ENCODE measurements at regions not wholly inside any gene's neighbourhood (a gene's known extent, or its start where the extent isn't known, plus 50 kb on each side); places are given as distances from the start of the nearest gene placed in this dataset.

DNA sequence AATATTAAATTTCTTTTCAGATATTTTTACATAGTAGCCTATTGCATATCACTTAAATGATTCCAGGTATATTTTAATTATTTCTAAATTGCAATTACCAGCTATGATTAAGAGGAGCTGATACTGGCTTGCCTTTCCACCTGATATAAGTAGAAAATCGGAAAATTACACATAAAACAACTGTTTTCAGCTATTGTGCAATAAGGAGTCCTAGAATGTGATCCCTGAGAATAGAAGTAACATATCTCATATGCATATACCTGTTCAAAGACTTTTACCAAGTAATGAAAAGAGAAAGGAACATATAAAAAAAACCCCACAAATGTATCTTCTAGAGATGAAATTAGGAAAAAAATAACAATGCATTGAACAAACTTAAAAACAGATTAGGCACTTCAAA lies 1354.6 kb upstream of the PCDH9 start:
- TF ChIP-seq POLR2A (IDR thresholded peaks at IDR 0.05; ENCODE audit: extremely low read depth, insufficient read length) = no peak
- TF ChIP-seq, protein P1, sequence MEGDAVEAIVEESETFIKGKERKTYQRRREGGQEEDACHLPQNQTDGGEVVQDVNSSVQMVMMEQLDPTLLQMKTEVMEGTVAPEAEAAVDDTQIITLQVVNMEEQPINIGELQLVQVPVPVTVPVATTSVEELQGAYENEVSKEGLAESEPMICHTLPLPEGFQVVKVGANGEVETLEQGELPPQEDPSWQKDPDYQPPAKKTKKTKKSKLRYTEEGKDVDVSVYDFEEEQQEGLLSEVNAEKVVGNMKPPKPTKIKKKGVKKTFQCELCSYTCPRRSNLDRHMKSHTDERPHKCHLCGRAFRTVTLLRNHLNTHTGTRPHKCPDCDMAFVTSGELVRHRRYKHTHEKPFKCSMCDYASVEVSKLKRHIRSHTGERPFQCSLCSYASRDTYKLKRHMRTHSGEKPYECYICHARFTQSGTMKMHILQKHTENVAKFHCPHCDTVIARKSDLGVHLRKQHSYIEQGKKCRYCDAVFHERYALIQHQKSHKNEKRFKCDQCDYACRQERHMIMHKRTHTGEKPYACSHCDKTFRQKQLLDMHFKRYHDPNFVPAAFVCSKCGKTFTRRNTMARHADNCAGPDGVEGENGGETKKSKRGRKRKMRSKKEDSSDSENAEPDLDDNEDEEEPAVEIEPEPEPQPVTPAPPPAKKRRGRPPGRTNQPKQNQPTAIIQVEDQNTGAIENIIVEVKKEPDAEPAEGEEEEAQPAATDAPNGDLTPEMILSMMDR (IDR thresholded peaks at IDR 0.05; ENCODE audit: low read depth, low read length) = no peak
- no peak for TF ChIP-seq MAX (IDR thresholded peaks at IDR 0.05; ENCODE audit: low read depth, low read length)
